ENCODE measurements at regions not wholly inside any gene's neighbourhood (a gene's known extent, or its start where the extent isn't known, plus 50 kb on each side); places are given as distances from the start of the nearest gene placed in this dataset.

- no peak for DNase-seq (ENCODE audit: low read depth)
- TF ChIP-seq, protein P1, sequence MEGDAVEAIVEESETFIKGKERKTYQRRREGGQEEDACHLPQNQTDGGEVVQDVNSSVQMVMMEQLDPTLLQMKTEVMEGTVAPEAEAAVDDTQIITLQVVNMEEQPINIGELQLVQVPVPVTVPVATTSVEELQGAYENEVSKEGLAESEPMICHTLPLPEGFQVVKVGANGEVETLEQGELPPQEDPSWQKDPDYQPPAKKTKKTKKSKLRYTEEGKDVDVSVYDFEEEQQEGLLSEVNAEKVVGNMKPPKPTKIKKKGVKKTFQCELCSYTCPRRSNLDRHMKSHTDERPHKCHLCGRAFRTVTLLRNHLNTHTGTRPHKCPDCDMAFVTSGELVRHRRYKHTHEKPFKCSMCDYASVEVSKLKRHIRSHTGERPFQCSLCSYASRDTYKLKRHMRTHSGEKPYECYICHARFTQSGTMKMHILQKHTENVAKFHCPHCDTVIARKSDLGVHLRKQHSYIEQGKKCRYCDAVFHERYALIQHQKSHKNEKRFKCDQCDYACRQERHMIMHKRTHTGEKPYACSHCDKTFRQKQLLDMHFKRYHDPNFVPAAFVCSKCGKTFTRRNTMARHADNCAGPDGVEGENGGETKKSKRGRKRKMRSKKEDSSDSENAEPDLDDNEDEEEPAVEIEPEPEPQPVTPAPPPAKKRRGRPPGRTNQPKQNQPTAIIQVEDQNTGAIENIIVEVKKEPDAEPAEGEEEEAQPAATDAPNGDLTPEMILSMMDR (IDR thresholded peaks at IDR 0.05; ENCODE audit: control insufficient read depth, insufficient read depth, low read depth, low read length, missing control alignments), result no peak
- no peak overlapping the region for H3K4me3 ChIP-seq (ENCODE audit: control insufficient read depth, low read depth, low read length)
Observed at GRCh38 chr2:126771094-126771493, 115.1 kb downstream of the GYPC start.

- no peak overlapping the region for H3K4me3 ChIP-seq (ENCODE audit: control insufficient read depth, low read depth, low read length)
- no peak for DNase-seq (ENCODE audit: low read depth)
- TF ChIP-seq, protein P1 (IDR thresholded peaks at IDR 0.05; ENCODE audit: control insufficient read depth, insufficient read depth, low read depth, low read length, missing control alignments), result no peak
Observed at GRCh38 chr2:126771501-126772195, 115.7 kb downstream of the GYPC start.

DNA sequence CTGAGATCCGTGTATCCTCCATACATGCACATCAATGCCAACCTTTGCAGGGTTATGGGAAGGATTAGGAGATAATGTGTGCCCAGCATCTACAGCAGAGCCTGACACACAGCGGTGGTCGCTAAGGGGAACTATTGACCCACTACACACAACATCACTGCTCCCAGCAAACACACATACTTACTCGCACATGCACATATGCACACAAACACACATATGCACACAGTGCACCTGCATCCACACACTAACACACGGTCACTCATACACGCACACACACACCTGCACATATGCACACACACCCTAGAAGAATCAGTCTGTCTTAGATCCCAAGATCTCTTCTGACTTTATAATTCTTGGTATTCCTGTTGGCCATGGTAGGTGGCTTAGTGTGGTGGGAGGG is 118.3 kb downstream of the GYPC start:
- TF ChIP-seq, protein P1 (IDR thresholded peaks at IDR 0.05; ENCODE audit: control insufficient read depth, insufficient read depth, low read depth, low read length, missing control alignments), result no peak
- no peak overlapping the region for H3K4me3 ChIP-seq (ENCODE audit: control insufficient read depth, low read depth, low read length)
- DNase-seq (ENCODE audit: low read depth), result no peak

DNA sequence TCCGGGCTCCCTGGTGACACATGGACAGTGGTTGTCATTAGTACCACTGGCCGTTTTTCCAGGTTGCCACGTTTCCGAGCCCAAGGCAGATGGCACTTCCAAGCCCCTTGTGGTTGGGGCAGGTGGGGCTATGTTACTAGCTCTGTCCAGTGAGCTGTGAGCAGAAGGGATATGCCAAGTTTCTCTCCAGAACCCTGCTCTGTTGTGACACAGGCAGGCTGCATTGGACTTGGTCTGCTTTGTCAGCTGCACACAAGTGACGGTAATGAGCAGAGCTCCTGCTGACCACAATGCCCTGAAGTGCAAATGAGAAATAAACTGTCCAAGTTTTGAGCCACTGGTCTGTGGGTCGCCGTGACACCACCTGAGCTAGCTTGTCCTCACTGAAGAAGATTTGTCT is 118.8 kb downstream of the GYPC start:
- TF ChIP-seq, protein P1 (IDR thresholded peaks at IDR 0.05; ENCODE audit: control insufficient read depth, insufficient read depth, low read depth, low read length, missing control alignments), result no peak
- H3K4me3 ChIP-seq (ENCODE audit: control insufficient read depth, low read depth, low read length), result no peak overlapping the region
- DNase-seq (ENCODE audit: low read depth), result no peak

- no peak for DNase-seq (ENCODE audit: low read depth)
- H3K4me3 ChIP-seq (ENCODE audit: control insufficient read depth, low read depth, low read length), result no peak overlapping the region
- TF ChIP-seq, protein P1 (IDR thresholded peaks at IDR 0.05; ENCODE audit: control insufficient read depth, insufficient read depth, low read depth, low read length, missing control alignments), result no peak
Observed at GRCh38 chr2:126775300-126775985, 119.5 kb downstream of the GYPC start.

- no peak for DNase-seq (ENCODE audit: low read depth)
- TF ChIP-seq, protein P1 (IDR thresholded peaks at IDR 0.05; ENCODE audit: control insufficient read depth, insufficient read depth, low read depth, low read length, missing control alignments), result no peak
- no peak overlapping the region for H3K4me3 ChIP-seq (ENCODE audit: control insufficient read depth, low read depth, low read length)
Observed at GRCh38 chr2:126776255-126776654, 120.3 kb downstream of the GYPC start.

Measured in AG09309 (cell line).